ENCODE measurements at regions not wholly inside any gene's neighbourhood (a gene's known extent, or its start where the extent isn't known, plus 50 kb on each side); places are given as distances from the start of the nearest gene placed in this dataset.

DNA sequence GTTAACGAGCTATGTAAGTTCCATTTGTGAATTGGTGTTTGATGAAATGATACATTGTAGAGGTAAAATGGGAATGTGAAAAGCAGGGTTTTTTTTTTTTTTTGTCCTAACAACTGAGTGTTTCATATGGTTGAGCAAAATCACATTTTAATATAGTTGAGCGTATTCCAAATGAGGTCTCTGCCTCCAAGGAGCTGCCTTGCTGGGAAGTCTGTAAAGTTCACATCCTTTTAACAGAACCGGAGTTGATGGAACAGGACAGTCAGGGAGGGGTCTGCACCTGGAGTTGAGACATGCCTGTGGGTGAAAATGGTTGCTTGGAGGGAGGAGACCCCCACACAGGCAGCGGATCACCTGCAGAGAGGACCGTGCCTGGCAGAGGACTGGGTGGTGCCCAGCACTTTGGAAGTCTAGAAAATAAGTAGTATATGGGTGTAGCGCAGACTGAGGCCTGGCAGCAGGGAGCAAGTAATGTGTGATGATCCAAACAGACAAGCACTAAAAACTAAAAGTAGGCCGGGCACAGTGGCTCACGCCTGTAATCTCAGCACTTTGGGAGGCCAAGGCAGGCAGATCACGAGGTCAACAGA is 75.2 kb upstream of the UBAC2 start:
- DNase-seq = no peak

GRCh38 chr13:99126821-99127220 is 73.8 kb upstream of the UBAC2 start:
- DNase-seq = no peak

GRCh38 chr13:99129050-99129449 is 71.6 kb upstream of the UBAC2 start:
- DNase-seq = no peak

DNA sequence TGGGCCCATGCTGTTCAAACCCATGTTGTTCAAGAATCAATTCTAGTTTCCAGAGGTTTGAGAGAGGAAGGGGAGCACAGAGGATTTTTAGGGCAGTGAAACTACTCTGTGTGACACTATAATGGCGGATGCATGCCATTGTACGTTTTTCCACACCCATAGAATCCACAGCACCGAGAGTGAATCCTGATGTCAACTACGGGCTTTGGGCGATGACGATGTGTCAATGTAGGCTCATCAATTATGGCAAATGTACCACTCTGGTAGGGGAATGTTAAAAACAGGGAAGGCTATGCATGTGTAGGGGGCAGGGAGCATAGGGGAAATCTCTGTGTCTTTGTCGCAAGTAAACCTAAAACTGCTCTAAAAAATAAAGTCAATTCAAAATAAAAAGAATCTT is 70.7 kb upstream of the UBAC2 start:
- DNase-seq = no peak

DNA sequence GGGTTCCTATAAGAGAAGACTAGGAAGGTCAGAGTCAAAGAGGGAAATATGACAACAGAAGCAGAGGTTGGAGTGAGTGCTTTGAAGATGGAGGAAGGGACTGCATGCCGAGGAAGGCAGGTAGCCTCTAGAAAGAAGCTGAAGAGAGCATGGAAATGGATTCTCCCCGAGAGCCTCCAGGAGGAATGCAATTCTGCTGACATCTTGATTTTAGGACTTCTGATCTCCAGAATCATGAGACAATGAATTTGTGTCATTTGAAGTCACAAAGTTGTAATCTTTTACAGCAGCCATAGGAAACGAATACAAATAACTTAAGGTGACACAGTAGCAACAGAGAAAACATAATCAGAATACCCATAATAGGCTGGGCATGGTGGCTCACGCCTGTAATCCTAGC is 69.2 kb upstream of the UBAC2 start:
- DNase-seq = no peak

- no peak for DNase-seq
Measured at GRCh38 chr13:99132295-99132835, 68.3 kb upstream of the UBAC2 start.

- DNase-seq = no peak
Measured at GRCh38 chr13:99133230-99133629, 67.4 kb upstream of the UBAC2 start.

DNA sequence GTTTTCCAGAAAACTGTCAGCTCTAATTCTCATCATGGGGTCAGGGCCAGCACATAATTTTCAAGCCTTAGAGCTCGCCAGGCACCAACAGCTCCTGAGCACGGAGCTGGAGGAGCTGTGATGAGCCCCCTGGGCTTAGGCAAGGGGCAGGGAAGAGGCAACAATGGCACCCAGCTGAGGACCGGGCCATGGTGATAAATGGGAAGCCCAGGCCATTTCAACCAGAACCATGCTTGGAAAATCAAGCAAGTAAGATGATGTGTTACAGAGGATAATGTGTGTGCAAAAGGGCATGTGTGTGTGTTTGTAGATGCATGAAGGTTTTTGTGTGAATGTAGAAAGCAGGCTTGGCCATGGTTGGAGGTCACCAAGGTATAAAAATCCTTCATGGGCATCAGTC is 66.8 kb upstream of the UBAC2 start:
- DNase-seq = no peak

GRCh38 chr13:99135591-99135990 is 65.1 kb upstream of the UBAC2 start:
- DNase-seq = no peak

DNA sequence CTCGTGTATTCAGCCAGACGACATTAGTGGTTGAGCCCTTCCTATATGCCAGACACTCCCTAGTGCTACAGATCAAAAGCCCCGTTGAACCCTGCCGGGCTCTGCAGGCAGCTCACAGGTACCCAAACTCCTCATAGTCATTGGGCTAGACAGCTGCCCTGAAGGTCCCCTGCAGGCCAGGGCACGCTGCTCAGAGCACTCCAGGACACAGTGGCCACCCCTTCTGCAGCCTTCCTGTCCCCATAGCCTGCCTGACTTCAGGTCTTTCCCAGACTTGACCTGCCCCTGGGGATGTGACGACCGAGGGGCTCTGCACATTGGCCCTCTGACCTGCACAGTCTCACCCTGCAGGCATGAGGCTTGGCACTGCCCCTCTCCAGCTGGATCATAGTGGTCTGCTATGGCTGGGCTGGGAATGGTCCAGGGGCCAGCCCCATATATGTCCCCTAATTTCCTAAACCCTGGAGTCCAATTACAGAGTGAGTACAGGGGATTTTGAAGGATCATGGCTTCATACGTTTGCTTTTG is 64.2 kb upstream of the UBAC2 start:
- no peak for DNase-seq

DNA sequence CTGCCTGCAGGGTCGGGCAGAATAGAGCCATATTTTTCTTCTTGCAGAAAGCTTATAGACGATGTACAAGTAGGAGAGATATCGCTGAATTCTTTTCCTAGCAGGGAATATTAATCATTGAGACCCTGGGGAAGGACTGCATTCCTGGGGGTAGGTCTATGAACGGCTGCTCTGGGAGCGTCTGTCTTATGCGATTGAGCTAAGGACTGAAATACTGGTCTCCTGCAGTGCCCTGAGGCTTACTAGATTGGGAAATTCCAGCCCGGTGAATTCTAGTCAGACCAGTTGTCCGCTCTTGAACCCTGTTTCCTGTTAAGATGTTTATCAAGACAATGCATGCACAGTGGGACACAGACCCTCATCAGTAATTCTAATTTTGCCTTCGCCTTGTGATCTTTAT is 59.8 kb upstream of the UBAC2 start:
- DNase-seq = no peak

DNA sequence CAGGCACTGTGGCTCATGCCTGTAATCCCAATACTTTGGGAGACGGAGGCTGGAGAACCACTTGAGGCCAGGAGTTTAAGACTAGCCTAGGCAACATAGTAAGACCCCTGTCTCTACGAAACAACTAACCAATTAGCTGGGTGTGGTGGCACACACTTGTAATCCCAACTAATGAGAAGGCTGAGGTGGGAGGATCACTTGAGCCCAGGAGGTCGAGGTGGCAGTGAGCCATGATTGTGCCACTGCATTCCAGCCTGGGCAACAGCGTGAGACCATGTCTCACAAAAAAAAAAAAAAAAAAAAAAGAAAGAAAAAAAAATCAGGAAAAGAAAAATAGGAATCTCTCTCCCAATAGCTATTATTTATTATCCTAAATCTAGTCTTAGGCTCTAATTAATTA is 56.8 kb upstream of the UBAC2 start:
- no peak for DNase-seq

- DNase-seq = no peak
Measured at GRCh38 chr13:99144306-99144705, 56.3 kb upstream of the UBAC2 start.

DNA sequence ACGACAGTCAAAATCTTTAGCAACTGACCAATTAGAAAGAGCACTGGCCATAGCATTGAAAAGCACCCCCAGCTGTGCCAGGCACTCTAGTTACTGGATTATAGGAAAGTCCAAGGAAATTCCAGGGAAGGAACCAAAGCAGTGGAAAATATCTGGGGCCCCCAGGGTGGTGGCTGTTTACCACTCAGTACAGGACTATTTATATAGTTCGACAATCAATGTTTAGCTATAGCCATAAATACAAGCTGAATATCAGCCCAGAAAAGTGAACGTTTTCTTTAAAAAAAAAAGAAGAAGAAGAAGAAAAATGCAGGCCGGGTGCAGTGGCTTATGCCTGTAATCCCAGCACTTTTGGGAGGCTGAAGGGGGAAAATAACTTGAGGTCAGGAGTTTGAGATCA is 55.2 kb upstream of the UBAC2 start:
- DNase-seq = no peak

DNA sequence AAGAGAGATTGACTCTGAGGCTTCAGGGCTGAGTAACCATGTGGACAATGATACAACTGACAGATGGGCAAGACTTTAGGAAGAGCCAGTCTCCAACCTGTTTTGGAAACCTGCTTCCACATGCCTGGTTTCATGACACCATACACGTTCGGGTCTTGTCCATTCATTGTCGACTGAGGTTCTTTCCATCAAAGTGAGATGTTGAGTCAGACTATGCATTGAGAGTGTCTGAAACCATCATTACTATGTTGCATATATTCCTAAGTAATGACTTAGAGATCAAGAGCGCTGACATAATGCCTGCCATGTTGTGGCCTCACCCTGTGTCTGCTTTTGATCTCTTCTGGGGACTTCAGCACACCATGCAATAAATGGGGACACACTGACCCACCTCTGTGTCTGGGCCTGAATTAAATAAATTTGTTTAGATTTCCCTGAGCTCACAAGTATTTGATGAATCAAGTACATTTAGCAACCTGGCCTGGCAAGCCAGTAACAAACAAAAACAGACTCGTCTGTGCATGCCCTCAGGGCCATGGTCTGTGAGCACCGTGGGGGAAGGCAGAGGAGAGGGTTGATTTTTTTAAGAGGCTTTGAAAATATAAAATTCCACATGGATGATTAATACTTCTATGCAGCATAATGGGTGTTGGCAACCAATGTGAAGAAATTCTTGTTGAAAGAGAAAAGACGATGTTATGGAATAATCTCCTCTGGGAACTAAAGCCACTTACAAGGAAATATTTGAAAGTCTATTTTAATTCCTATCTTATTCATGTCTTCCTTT is 49.9 kb upstream of the UBAC2 start:
- DNase-seq = peak; percentile 74

All from fibroblast of skin of right quadriceps (primary cell).